Endothelial cell of umbilical vein (primary cell): ENCODE measurements at regions not wholly inside any gene's neighbourhood (a gene's known extent, or its start where the extent isn't known, plus 50 kb on each side); places are given as distances from the start of the nearest gene placed in this dataset.

Source experiments
- BruUV-seq: library from RNA; stranded (reverse); fragments of 400-500 nt; replicated peaks from 2 replicates; lab custom pipeline; 2021; lab: Mats Ljungman, UMichigan
- CTCF ChIA-PET: fragments of 300-600, 350-600 bp; sonication (Branson Sonifier 250); formaldehyde crosslinking; loops from one replicate; lab custom pipeline; 2021; ENCODE audit warnings: antibody characterized with exemption, inconsistent platforms; lab: Charles Lee
- POLR2A ChIA-PET: fragments of 300-600, 350-600 bp; sonication (Branson Sonifier 250); formaldehyde crosslinking; loops from one replicate; lab custom pipeline; 2021; ENCODE audit warnings: antibody characterized with exemption, inconsistent platforms; lab: Charles Lee
- DNase-seq: peaks from one replicate; pipeline ENCODE4 v3.0.0-alpha.2; 2011; ENCODE audit warnings: low read depth, low spot score
- FAIRE-seq: peaks from 2 replicates; lab custom pipeline; 2011; peaks lifted over from hg19 to GRCh38; lab: Jason Lieb, UNC
- H2AFZ ChIP-seq: 2 replicates; pipeline ENCODE4 v1.6.0; 2012; ENCODE audit warnings: low read depth, low read length, control low read depth, inconsistent platforms
- H3K27ac ChIP-seq: 2 replicates; pipeline ENCODE4 v1.5.1; 2011; ENCODE audit warnings: low read depth, mild to moderate bottlenecking, control low read depth, low read length, moderate library complexity; ENCODE audit not compliant: insufficient read depth
- H3K27me3 ChIP-seq, 2 experiments: 2 replicates each; pipeline versions ENCODE4 v1.6.0 to v1.6.1; 2011; ENCODE audit warnings: low read length in 2 of 2, mixed read lengths in 1 of 2; ENCODE audit not compliant: control insufficient read depth in 2 of 2, insufficient read depth in 2 of 2
- H3K36me3 ChIP-seq, 2 experiments: 2 replicates in 1 of 2; 3 replicates in 1 of 2; pipeline ENCODE4 v1.5.1; 2011; ENCODE audit warnings: low read length in 2 of 2, mild to moderate bottlenecking in 1 of 2, moderate library complexity in 1 of 2; ENCODE audit not compliant: control insufficient read depth in 2 of 2, insufficient read depth in 2 of 2; ENCODE audit errors: extremely low read depth in 1 of 2
- H3K4me1 ChIP-seq: 3 replicates; pipeline ENCODE4 v1.5.1; 2011; ENCODE audit warnings: mild to moderate bottlenecking, low read length; ENCODE audit not compliant: control insufficient read depth, insufficient read depth; ENCODE audit errors: extremely low read depth
- H3K4me2 ChIP-seq: 2 replicates; pipeline ENCODE4 v1.6.1; 2011; ENCODE audit warnings: low read length, control low read depth, mixed read lengths; ENCODE audit not compliant: insufficient read depth
- H3K4me3 ChIP-seq, 3 experiments: fragments of 200-600 bp in 1 of 3; sonication (generic), shearing (Covaris generic) in 1 of 3; replicated peaks in 1 of 3; 2 replicates each; pipeline ENCODE4 v1.5.1; 2011 to 2016; ENCODE audit warnings: control low read depth in 3 of 3, low read length in 3 of 3, mild to moderate bottlenecking in 2 of 3, inconsistent platforms in 1 of 3, low read depth in 1 of 3, moderate library complexity in 1 of 3; ENCODE audit not compliant: insufficient read depth in 1 of 3
- H3K79me2 ChIP-seq: 2 replicates; pipeline ENCODE4 v1.6.0; 2012; ENCODE audit warnings: low read length, inconsistent platforms; ENCODE audit not compliant: control insufficient read depth, insufficient read depth
- H3K9ac ChIP-seq: replicated peaks from 2 replicates; pipeline ENCODE3; 2011; ENCODE audit warnings: low read length, control low read depth; ENCODE audit not compliant: insufficient read depth; ENCODE audit errors: extremely low read depth
- H3K9me1 ChIP-seq: replicated peaks from 3 replicates; pipeline ENCODE4 v1.6.0; 2011; ENCODE audit warnings: mild to moderate bottlenecking, low read length; ENCODE audit not compliant: control insufficient read depth, insufficient read depth; ENCODE audit errors: extremely low read depth
- H3K9me3 ChIP-seq: replicated peaks from 2 replicates; pipeline ENCODE4 v1.5.1; 2012; ENCODE audit warnings: low read length, inconsistent platforms; ENCODE audit not compliant: control insufficient read depth, insufficient read depth
- H4K20me1 ChIP-seq: replicated peaks from 2 replicates; pipeline ENCODE3; 2011; ENCODE audit warnings: mild to moderate bottlenecking, low read length; ENCODE audit not compliant: control insufficient read depth, insufficient read depth; ENCODE audit errors: extremely low read depth
- EZH2 ChIP-seq: IDR thresholded peaks from 2 replicates; pipeline ENCODE4 v1.6.1; 2012; ENCODE audit warnings: borderline replicate concordance, low read depth, mild to moderate bottlenecking, moderate library complexity, low read length, inconsistent platforms; ENCODE audit not compliant: severe bottlenecking
- FOS ChIP-seq: IDR thresholded peaks from 2 replicates; pipeline ENCODE4 v1.6.1; 2011; ENCODE audit warnings: mild to moderate bottlenecking, low read length, moderate library complexity, borderline replicate concordance; ENCODE audit not compliant: insufficient read depth
- GATA2 ChIP-seq: IDR thresholded peaks from 2 replicates; pipeline ENCODE4 v1.7.0; 2011; ENCODE audit warnings: low read depth, mild to moderate bottlenecking, moderate library complexity, mixed read lengths, low read length; ENCODE audit not compliant: insufficient read length, insufficient read depth
- JUN ChIP-seq: IDR thresholded peaks from 2 replicates; pipeline ENCODE4 v1.6.1; 2011; ENCODE audit warnings: borderline replicate concordance, low read depth; ENCODE audit not compliant: insufficient read length, insufficient read depth
- MYC ChIP-seq: IDR thresholded peaks from one replicate; pipeline ENCODE4 v1.6.1; 2011; ENCODE audit warnings: mild to moderate bottlenecking, low read depth, low read length
- POLR2A ChIP-seq: IDR thresholded peaks from 2 replicates; pipeline ENCODE4 v1.6.1; 2012; ENCODE audit warnings: low read depth, mild to moderate bottlenecking, control low read depth, low read length
- POLR2AphosphoS5 ChIP-seq: IDR thresholded peaks from 2 replicates; pipeline ENCODE4 v1.6.1; 2012; ENCODE audit warnings: low read depth, mild to moderate bottlenecking, control low read depth, low read length, moderate library complexity; ENCODE audit not compliant: insufficient read depth
- dilution Hi-C: fragments of 300-500 bp; cut with MboI; formaldehyde crosslinking; loops from one replicate; pipeline ENCODE4 v1.15.0; 2019; ENCODE audit warnings: low sequenced_read_pairs; ENCODE audit not compliant: extremely low pct_ligation_motif_present
- intact Hi-C: fragments of 100-400 bp; cut with micrococcal nuclease; formaldehyde crosslinking; loops from one replicate; pipeline ENCODE4 v1.10.0; 2022
- TF ChIP-seq, protein P1 (sequence below), 2 donors: IDR thresholded peaks; 1 replicate in 1 of 2; 2 replicates in 1 of 2; pipeline ENCODE4 v1.5.1; 2011; ENCODE audit warnings: low read length in 2 of 2, mild to moderate bottlenecking in 2 of 2, moderate library complexity in 2 of 2, control low read depth in 1 of 2, inconsistent platforms in 1 of 2, low read depth in 1 of 2; ENCODE audit not compliant: insufficient read depth in 1 of 2; ENCODE audit errors: extremely low read depth in 1 of 2
- TF ChIP-seq, protein P2 (sequence below): IDR thresholded peaks from 2 replicates; pipeline ENCODE4 v1.6.1; 2011; ENCODE audit not compliant: insufficient read depth, insufficient read length

DNA sequence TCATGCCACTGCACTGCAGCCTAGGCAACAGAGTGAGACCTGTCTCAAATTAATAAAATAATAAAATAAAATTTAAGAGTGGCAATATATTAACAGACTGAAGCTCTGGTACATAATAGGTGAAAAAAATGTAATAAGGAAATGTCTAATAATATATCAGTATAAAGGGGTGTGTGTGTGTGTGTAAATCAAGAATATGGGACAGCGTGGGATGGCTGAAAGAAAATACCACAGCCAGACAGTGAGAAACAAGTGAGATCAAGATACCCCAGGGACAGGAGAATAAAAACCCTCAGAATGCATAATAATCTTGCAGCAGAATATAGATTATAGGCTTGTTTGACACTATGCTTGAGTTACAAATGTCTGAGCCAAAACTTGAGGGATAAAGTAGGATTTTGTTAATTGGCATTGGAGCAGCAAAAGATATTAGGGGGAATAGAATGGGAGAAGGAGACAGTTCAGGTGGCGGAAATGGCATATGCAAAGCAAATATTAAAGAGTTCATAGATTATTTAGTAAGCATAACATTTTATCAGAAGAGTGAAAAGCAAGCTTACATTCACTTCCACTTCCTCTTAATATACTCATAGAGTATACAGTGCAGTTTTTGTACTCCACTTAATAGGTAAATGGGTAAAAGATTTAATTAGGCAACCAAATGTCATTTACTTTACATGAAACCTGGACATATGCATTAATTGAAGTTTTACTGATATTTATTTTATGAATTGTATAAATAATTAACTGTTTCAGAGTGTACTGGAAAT, 398.5 kb upstream of the GJE1 start:
- no peak for DNase-seq
- Histone ChIP-seq H2AFZ (no peak overlapping the region), H3K4me1 (no peaks in the 10 kb centered on the region), H3K9me1 (no peaks in the 10 kb centered on the region), H3K4me2 (no peak overlapping the region), H3K9ac (no peak overlapping the region), H3K79me2 (no peaks in the 10 kb centered on the region), H3K27ac (no peak overlapping the region), H4K20me1 (no peaks in the 10 kb centered on the region), H3K9me3 (no peaks in the 10 kb centered on the region), H3K36me3 (no peaks in the 10 kb centered on the region), H3K4me3 (no peak overlapping the region), H3K27me3 (no peaks in the 10 kb centered on the region)
- ChIA-PET POLR2A (no interaction called here), CTCF (no interaction called here)
- intact Hi-C loops (no loop called here), dilution Hi-C loops (no loop called here)
- no peak for FAIRE-seq
- no TSS peak for BruUV-seq
- TF ChIP-seq EZH2, result no peak
- TF ChIP-seq, protein P1, sequence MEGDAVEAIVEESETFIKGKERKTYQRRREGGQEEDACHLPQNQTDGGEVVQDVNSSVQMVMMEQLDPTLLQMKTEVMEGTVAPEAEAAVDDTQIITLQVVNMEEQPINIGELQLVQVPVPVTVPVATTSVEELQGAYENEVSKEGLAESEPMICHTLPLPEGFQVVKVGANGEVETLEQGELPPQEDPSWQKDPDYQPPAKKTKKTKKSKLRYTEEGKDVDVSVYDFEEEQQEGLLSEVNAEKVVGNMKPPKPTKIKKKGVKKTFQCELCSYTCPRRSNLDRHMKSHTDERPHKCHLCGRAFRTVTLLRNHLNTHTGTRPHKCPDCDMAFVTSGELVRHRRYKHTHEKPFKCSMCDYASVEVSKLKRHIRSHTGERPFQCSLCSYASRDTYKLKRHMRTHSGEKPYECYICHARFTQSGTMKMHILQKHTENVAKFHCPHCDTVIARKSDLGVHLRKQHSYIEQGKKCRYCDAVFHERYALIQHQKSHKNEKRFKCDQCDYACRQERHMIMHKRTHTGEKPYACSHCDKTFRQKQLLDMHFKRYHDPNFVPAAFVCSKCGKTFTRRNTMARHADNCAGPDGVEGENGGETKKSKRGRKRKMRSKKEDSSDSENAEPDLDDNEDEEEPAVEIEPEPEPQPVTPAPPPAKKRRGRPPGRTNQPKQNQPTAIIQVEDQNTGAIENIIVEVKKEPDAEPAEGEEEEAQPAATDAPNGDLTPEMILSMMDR (IDR thresholded peaks at IDR 0.05; ENCODE audit: extremely low read depth in 1 of 2, insufficient read depth in 1 of 2, low read depth in 1 of 2, low read length in 2 of 2), result no peak
- TF ChIP-seq, protein P2, sequence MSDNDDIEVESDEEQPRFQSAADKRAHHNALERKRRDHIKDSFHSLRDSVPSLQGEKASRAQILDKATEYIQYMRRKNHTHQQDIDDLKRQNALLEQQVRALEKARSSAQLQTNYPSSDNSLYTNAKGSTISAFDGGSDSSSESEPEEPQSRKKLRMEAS, result no peak
- no peak for TF ChIP-seq POLR2A
- no peak for TF ChIP-seq GATA2
- no peak for TF ChIP-seq JUN
- TF ChIP-seq POLR2AphosphoS5, result no peak
- TF ChIP-seq FOS, result no peak
- no peak for TF ChIP-seq MYC
